ENCODE measurements at regions not wholly inside any gene's neighbourhood (a gene's known extent, or its start where the extent isn't known, plus 50 kb on each side); places are given as distances from the start of the nearest gene placed in this dataset.

GRCh38 chr6:25155211-25155610 lies 124.0 kb upstream of the CARMIL1 start:
- TF ChIP-seq CTCF (IDR thresholded peaks at IDR 0.05) (no peak), POLR2A (IDR thresholded peaks at IDR 0.05) (no peak)
